Loucy (cell line): ENCODE measurements at regions not wholly inside any gene's neighbourhood (a gene's known extent, or its start where the extent isn't known, plus 50 kb on each side); places are given as distances from the start of the nearest gene placed in this dataset.
"Not testable (repeated sequence)": the region's sequence is repeated elsewhere in the genome, so short reads cannot be mapped to it uniquely, and the experiment has no call there.

Experiments
- CTCF ChIP-seq: fragments of 200-600 bp; sonication (generic); conservative IDR thresholded peaks from 2 replicates; pipeline ENCODE4 v1.5.1; 2014; ENCODE audit warnings: mild to moderate bottlenecking, antibody characterized with exemption, low read length
- EZH2phosphoT487 ChIP-seq: fragments of 200-600 bp; IDR thresholded peaks from 2 replicates; pipeline ENCODE4 v1.6.1; 2018; ENCODE audit warnings: antibody characterized with exemption, mild to moderate bottlenecking, moderate library complexity, borderline replicate concordance

GRCh38 chr19:34871911-34872310 lies 54.8 kb upstream of the ZNF30 start:
- TF ChIP-seq EZH2phosphoT487, CTCF: not testable (repeated sequence)
